ENCODE measurements at regions not wholly inside any gene's neighbourhood (a gene's known extent, or its start where the extent isn't known, plus 50 kb on each side); places are given as distances from the start of the nearest gene placed in this dataset.

GRCh38 chr15:98390946-98391530 is 257.3 kb upstream of the IGF1R start:
- FAIRE-seq (no peak), DNase-seq (ENCODE audit: extremely low read depth in 1 of 4, low spot score in 3 of 4) (no peak), ATAC-seq (no peak)
- Histone ChIP-seq H3K27me3 (ENCODE audit: control insufficient read depth in 2 of 2, insufficient read depth in 2 of 2, low read length in 2 of 2) (peaks cover 0 to 18% of the 10 kb centered on the region in 2 experiments; a peak in 3 of 5 replicates), H3K9me3 (replicated peaks; ENCODE audit: control insufficient read depth, insufficient read depth, low read depth, low read length) (no peaks in the 10 kb centered on the region), H3K36me3 (ENCODE audit: control insufficient read depth, insufficient read depth, low read length) (no peaks in the 10 kb centered on the region), H2AFZ (ENCODE audit: low read depth, low read length) (no peak overlapping the region), H3K4me3 (no peak overlapping the region), H3K9ac (ENCODE audit: insufficient read depth in 1 of 2, low read depth in 2 of 2, low read length in 2 of 2) (no peak overlapping the region), H3K27ac (ENCODE audit: extremely low read depth, low read depth, low read length) (no peak overlapping the region), H3K4me2 (ENCODE audit: insufficient read depth, low read length) (no peak overlapping the region), H3K4me1 (replicated peaks in 1 of 2; ENCODE audit: control insufficient read depth in 2 of 2, insufficient read depth in 2 of 2, low read length in 2 of 2) (no peaks in the 10 kb centered on the region), H4K20me1 (replicated peaks; ENCODE audit: control insufficient read depth, insufficient read depth, low read length) (no peaks in the 10 kb centered on the region), H3K9me1 (ENCODE audit: control insufficient read depth, insufficient read depth, low read length) (no peaks in the 10 kb centered on the region), H3K79me2 (ENCODE audit: control insufficient read depth, insufficient read depth, low read length) (no peaks in the 10 kb centered on the region)
- WGBS (ENCODE audit: insufficient coverage, low coverage, missing lambda C conversion rate): 4% methylated on average over 7 of the region's 7 CpGs
- CTCF ChIA-PET (ENCODE audit: low intra/inter-chr PET ratio): no interaction called here
- in situ Hi-C loops (cut with MboI): no loop called here
- intact Hi-C loops (cut with micrococcal nuclease): no loop called here
- no TSS peak for BruUV-seq (replicated peaks)
- POLR2A ChIA-PET: interaction anchor here (1.0 kb wide), 1 partner anchor 8 kb away, joined by 3 read pairs; no protein-coding TSS in a partner anchor
- TF ChIP-seq CHD2 (IDR thresholded peaks at IDR 0.05; ENCODE audit: low read depth, low read length) (no peak), CREB3L1 (IDR thresholded peaks at IDR 0.05; ENCODE audit: borderline replicate concordance, low read depth) (no peak), ZZZ3 (IDR thresholded peaks at IDR 0.05) (no peak), E2F3 (CRISPR knock-in tag; IDR thresholded peaks at IDR 0.05) (no peak), ILK (tag; IDR thresholded peaks at IDR 0.05; ENCODE audit: borderline replicate concordance, low read depth) (no peak), HMGXB4 (CRISPR knock-in tag; IDR thresholded peaks at IDR 0.05) (no peak), GATAD2A (IDR thresholded peaks at IDR 0.05) (no peak), RBBP5 (IDR thresholded peaks at IDR 0.05; ENCODE audit: borderline replicate concordance, insufficient read depth, low read length, poor library complexity, severe bottlenecking) (no peak), HMBOX1 (IDR thresholded peaks at IDR 0.05) (no peak), ZSCAN29 (IDR thresholded peaks at IDR 0.05) (no peak), TCF7L2 (IDR thresholded peaks at IDR 0.05; ENCODE audit: low read depth, low read length) (no peak), CBFB (CRISPR knock-in tag; IDR thresholded peaks at IDR 0.05) (no peak), MXD1 (CRISPR knock-in tag; IDR thresholded peaks at IDR 0.05; ENCODE audit: borderline replicate concordance, poor library complexity, severe bottlenecking) (no peak)
